HCT116 (cell line): ENCODE measurements at regions not wholly inside any gene's neighbourhood (a gene's known extent, or its start where the extent isn't known, plus 50 kb on each side); places are given as distances from the start of the nearest gene placed in this dataset.

Source experiments
- SP1 ChIP-seq: IDR thresholded peaks from 2 replicates; pipeline ENCODE4 v1.6.1; 2012; ENCODE audit warnings: low read depth
- TF ChIP-seq, protein P1 (sequence below), 3 experiments: fragments of 200-600 bp in 1 of 3; sonication (generic) in 1 of 3; IDR thresholded peaks in 2 of 3; conservative IDR thresholded peaks in 1 of 3; 2 replicates each; pipeline ENCODE4 v1.5.1; 2012 to 2017; ENCODE audit warnings: low read depth in 2 of 3, low read length in 2 of 3, antibody characterized with exemption in 1 of 3, borderline replicate concordance in 1 of 3, control low read depth in 1 of 3, mild to moderate bottlenecking in 1 of 3, mixed read lengths in 1 of 3, mixed run types in 1 of 3, moderate library complexity in 1 of 3; ENCODE audit not compliant: insufficient read depth in 1 of 3

DNA sequence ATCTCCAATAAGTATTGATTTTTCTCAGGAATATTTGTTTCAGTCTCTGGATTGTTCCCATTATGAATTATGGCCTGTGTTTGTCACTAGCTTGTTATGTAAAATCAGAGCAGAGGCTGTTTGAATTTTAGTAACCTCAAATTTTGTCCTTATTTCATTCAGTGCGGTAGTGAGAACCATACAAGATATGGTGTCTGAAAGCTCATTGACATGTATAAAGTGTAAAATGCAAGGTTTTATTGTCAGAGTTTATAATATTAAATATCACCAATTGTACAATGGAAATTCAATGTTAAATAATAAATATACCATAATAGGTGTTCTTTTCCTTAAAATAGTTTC lies 353.3 kb upstream of the SYNCRIP start:
- TF ChIP-seq, protein P1, sequence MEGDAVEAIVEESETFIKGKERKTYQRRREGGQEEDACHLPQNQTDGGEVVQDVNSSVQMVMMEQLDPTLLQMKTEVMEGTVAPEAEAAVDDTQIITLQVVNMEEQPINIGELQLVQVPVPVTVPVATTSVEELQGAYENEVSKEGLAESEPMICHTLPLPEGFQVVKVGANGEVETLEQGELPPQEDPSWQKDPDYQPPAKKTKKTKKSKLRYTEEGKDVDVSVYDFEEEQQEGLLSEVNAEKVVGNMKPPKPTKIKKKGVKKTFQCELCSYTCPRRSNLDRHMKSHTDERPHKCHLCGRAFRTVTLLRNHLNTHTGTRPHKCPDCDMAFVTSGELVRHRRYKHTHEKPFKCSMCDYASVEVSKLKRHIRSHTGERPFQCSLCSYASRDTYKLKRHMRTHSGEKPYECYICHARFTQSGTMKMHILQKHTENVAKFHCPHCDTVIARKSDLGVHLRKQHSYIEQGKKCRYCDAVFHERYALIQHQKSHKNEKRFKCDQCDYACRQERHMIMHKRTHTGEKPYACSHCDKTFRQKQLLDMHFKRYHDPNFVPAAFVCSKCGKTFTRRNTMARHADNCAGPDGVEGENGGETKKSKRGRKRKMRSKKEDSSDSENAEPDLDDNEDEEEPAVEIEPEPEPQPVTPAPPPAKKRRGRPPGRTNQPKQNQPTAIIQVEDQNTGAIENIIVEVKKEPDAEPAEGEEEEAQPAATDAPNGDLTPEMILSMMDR (IDR thresholded peaks at IDR 0.05 in 2 of 3, conservative IDR thresholded peaks at IDR 0.05 in 1 of 3; ENCODE audit: borderline replicate concordance in 1 of 3, insufficient read depth in 1 of 3, low read depth in 2 of 3, low read length in 2 of 3), result no peak
- no peak for TF ChIP-seq SP1
